ENCODE measurements at regions not wholly inside any gene's neighbourhood (a gene's known extent, or its start where the extent isn't known, plus 50 kb on each side); places are given as distances from the start of the nearest gene placed in this dataset.
"Not testable (repeated sequence)": the region's sequence is repeated elsewhere in the genome, so short reads cannot be mapped to it uniquely, and the experiment has no call there.

DNA sequence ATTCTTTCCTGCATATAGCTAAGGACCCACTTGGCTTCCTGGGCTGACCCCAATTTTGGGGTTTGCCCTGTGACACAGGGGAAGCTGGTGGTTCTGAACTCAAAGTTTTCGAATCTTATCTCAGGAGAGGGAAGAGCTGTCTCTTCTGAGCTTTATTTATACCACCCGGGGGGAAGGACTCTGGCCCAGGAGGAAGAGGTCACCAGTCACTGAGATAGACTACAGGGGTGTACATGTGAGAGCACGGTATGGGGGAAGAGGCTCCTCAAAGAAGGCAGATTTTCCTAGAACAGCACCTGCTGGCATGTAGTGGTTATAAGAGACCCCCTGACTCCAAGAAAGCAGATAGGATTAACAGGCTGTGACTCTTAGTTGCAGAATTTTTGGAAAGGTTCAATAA is 101.8 kb upstream of the ELMO1 start:
- H3K27me3 ChIP-seq: no peaks in the 10 kb centered on the region
- H3K27ac ChIP-seq: no peak overlapping the region
- no peak overlapping the region for H3K4me3 ChIP-seq
- intact Hi-C loops (cut with DNase I): no loop called here
- TF ChIP-seq, protein P1, sequence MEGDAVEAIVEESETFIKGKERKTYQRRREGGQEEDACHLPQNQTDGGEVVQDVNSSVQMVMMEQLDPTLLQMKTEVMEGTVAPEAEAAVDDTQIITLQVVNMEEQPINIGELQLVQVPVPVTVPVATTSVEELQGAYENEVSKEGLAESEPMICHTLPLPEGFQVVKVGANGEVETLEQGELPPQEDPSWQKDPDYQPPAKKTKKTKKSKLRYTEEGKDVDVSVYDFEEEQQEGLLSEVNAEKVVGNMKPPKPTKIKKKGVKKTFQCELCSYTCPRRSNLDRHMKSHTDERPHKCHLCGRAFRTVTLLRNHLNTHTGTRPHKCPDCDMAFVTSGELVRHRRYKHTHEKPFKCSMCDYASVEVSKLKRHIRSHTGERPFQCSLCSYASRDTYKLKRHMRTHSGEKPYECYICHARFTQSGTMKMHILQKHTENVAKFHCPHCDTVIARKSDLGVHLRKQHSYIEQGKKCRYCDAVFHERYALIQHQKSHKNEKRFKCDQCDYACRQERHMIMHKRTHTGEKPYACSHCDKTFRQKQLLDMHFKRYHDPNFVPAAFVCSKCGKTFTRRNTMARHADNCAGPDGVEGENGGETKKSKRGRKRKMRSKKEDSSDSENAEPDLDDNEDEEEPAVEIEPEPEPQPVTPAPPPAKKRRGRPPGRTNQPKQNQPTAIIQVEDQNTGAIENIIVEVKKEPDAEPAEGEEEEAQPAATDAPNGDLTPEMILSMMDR (IDR thresholded peaks at IDR 0.05): no peak
- ATAC-seq: no peak
- no peaks in the 10 kb centered on the region for H3K36me3 ChIP-seq
- no peaks in the 10 kb centered on the region for H3K9me3 ChIP-seq
- no peak for DNase-seq
- H3K4me1 ChIP-seq: no peaks in the 10 kb centered on the region

DNA sequence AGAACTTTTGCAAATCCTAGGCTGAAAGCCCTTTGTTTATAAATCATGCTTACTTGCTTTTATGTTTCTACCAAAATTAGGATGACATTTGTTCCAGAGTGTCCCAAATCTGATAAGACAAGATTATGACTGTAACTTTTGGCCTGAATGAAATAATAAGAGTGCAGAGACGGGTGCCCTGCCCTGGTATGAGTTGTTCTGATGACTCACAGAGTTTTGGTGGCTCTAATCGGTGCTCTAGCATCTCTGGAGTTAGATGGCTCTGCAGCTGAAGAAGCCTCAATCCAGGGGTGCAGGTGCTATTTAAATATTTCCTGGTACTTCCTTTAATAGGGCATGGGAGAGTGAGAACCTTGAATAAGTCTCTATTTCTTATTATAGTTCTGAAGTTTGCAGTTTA is 102.2 kb upstream of the ELMO1 start:
- Histone ChIP-seq H3K4me1 (no peaks in the 10 kb centered on the region), H3K36me3 (no peaks in the 10 kb centered on the region), H3K4me3 (no peak overlapping the region), H3K27ac (no peak overlapping the region), H3K27me3 (no peaks in the 10 kb centered on the region), H3K9me3 (no peaks in the 10 kb centered on the region)
- TF ChIP-seq, protein P1 (IDR thresholded peaks at IDR 0.05): no peak
- intact Hi-C loops (cut with DNase I): no loop called here
- ATAC-seq (no peak), DNase-seq (no peak)

DNA sequence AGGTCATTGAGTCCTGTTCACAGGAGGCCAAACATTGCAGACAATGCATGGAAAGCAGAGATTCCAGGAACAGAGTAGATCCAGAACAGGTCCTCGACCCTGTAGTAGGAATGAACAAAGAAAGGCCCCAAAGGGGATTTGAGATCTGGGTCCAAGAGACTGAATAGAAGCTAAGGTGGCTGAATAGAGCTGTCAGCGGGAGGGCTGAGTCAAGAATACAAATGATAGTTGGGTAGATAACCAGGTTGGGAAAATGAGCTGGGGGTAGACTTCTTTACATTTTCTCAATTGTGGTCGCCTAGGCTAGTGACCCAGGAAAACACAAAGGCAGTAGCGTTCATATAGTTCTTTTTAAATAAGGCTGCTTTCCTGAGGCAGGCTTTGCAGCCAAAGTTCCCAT is 103.4 kb upstream of the ELMO1 start:
- H3K9me3 ChIP-seq: no peaks in the 10 kb centered on the region
- H3K27ac ChIP-seq: no peak overlapping the region
- no peaks in the 10 kb centered on the region for H3K27me3 ChIP-seq
- ATAC-seq (no peak), DNase-seq (no peak)
- H3K4me3 ChIP-seq: no peak overlapping the region
- TF ChIP-seq, protein P1 (IDR thresholded peaks at IDR 0.05): no peak
- H3K36me3 ChIP-seq: no peaks in the 10 kb centered on the region
- intact Hi-C loops (cut with DNase I): no loop called here
- no peaks in the 10 kb centered on the region for H3K4me1 ChIP-seq

DNA sequence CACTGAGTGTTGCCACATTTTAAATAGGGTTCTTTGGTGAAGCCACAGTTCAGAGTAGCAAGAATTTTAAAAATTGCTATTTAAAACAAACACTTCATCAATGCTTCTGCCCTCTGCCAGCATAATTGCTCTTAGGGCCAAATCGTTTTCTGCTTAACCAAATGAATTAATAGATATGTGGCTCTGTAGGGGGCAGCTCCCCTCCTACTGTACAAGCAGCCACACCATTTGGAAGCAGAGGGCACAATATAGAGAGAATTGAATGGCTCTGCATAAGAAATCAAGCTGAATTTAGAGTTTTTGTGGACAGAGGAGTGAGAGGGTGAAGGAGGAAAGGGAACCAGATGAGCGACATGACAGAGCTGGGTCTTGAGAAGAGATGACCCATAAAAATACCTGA is 103.8 kb upstream of the ELMO1 start:
- intact Hi-C loops (cut with DNase I); ATAC-seq; H3K9me3 ChIP-seq; H3K4me3 ChIP-seq; H3K27me3 ChIP-seq; DNase-seq; H3K4me1 ChIP-seq; H3K27ac ChIP-seq; H3K36me3 ChIP-seq: not testable (repeated sequence)

DNA sequence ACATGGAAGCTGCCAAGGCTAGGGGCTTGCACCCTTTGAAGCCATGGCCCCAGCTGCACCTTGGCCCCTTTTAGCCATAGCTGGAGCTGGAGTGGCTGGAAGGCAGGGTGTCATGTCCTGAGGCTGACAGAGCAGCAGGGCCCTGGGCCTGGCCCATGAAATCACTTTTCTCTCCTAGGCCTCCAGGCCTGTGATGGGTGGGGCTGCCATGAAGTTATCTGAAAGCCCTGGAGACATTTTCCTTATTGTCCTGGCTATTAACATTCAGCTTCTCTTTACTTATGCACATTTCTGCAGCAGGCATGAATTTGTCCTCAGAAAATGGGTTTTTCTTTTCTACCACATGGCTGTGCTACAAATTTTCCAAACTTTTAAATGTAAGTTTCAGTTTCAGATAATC is 106.9 kb upstream of the ELMO1 start:
- Histone ChIP-seq H3K27me3 (no peaks in the 10 kb centered on the region), H3K27ac (no peak overlapping the region), H3K4me1 (no peaks in the 10 kb centered on the region), H3K4me3 (no peak overlapping the region), H3K9me3 (no peaks in the 10 kb centered on the region), H3K36me3 (no peaks in the 10 kb centered on the region)
- no peak for ATAC-seq
- TF ChIP-seq, protein P1 (IDR thresholded peaks at IDR 0.05): no peak
- intact Hi-C loops (cut with DNase I): no loop called here
- no peak for DNase-seq

DNA sequence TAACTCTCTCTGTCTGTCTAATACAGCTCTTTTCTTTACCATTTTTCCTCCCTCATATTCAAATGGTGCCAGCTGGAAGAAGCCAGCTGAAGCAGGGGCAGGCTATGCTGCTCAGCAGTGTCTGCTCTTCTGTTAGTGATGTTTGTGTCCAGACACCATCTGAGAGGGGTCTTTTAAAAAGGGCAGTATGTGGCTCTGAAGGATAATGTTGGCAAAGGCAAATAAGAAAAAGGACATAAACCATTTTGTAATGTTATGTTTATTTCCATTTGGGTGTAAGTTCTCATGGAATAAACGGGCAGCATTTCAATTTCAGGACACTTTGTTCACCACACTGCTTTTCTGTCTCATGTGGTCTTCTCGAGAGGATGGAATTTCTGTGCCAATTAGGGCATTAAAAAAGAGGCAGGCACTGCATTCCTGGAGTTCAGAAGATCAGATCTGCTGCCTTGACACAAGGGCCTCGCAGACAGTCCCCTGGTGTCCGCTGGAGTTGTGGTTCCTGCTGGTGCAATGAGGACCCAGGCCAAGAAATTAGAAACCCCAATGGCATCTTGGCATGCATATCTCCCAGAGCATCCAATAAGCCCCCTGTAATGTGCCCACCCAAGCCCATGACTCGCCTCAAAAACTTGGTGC is 109.0 kb upstream of the ELMO1 start:
- H3K36me3 ChIP-seq: no peaks in the 10 kb centered on the region
- no peaks in the 10 kb centered on the region for H3K9me3 ChIP-seq
- no peaks in the 10 kb centered on the region for H3K27me3 ChIP-seq
- intact Hi-C loops (cut with DNase I): no loop called here
- H3K27ac ChIP-seq: no peak overlapping the region
- TF ChIP-seq, protein P1 (IDR thresholded peaks at IDR 0.05): no peak
- H3K4me1 ChIP-seq: no peaks in the 10 kb centered on the region
- no peak overlapping the region for H3K4me3 ChIP-seq
- no peak for DNase-seq
- no peak for ATAC-seq
